Urinary bladder (tissue), 3 donors: ENCODE measurements at regions not wholly inside any gene's neighbourhood (a gene's known extent, or its start where the extent isn't known, plus 50 kb on each side); places are given as distances from the start of the nearest gene placed in this dataset.
"Not testable (repeated sequence)": the region's sequence is repeated elsewhere in the genome, so short reads cannot be mapped to it uniquely, and the experiment has no call there.

Experiments used
- DNase-seq: peaks from one replicate; pipeline ENCODE4 v3.0.0-alpha.2; 2015; ENCODE audit errors: extremely low spot score
- H3K27ac ChIP-seq: one replicate; pipeline ENCODE4 v1.5.1; 2013; ENCODE audit warnings: low read depth, mild to moderate bottlenecking, moderate library complexity
- H3K36me3 ChIP-seq: one replicate; pipeline ENCODE4 v1.6.1; 2013; ENCODE audit warnings: mild to moderate bottlenecking, moderate library complexity; ENCODE audit not compliant: insufficient read depth
- H3K4me1 ChIP-seq: one replicate; pipeline ENCODE4 v1.6.1; 2013; ENCODE audit warnings: mild to moderate bottlenecking, moderate library complexity; ENCODE audit not compliant: insufficient read depth
- H3K4me3 ChIP-seq: one replicate; pipeline ENCODE4 v1.5.1; 2013; ENCODE audit warnings: low read depth, low read length
- WGBS: extraction: QIAGEN DNeasy Blood & Tissue Kit; methylation state at CpG from one replicate; pipeline ENCODE4 v1.1.7; 2013; 5-methylcytosine and 5-hydroxymethylcytosine counted together
- donor health status: healthy with polysubstance abuse.
- donor health status: healthy.

GRCh38 chr2:205865905-205866441 lies 183.7 kb downstream of the NRP2 start:
- no peak overlapping the region for H3K27ac ChIP-seq
- H3K4me3 ChIP-seq, result no peak overlapping the region
- WGBS, result 59% methylated on average over 7 of the region's 7 CpGs
- H3K36me3 ChIP-seq, result no peaks in the 10 kb centered on the region
- DNase-seq, result no peak
- no peaks in the 10 kb centered on the region for H3K4me1 ChIP-seq

GRCh38 chr2:205865056-205865455 lies 182.8 kb downstream of the NRP2 start:
- 92% methylated on average over 3 of the region's 3 CpGs for WGBS
- Histone ChIP-seq H3K4me3 (no peak overlapping the region), H3K27ac (no peak overlapping the region), H3K36me3 (no peaks in the 10 kb centered on the region), H3K4me1 (no peaks in the 10 kb centered on the region)
- DNase-seq, result no peak

GRCh38 chr2:205864491-205864890 lies 182.2 kb downstream of the NRP2 start:
- no peak for DNase-seq
- WGBS, result 94% methylated on average over 1 of the region's 1 CpG

GRCh38 chr2:205862761-205863160 lies 180.5 kb downstream of the NRP2 start:
- not testable (repeated sequence) for H3K27ac ChIP-seq, H3K4me1 ChIP-seq, H3K36me3 ChIP-seq, H3K4me3 ChIP-seq, DNase-seq
- WGBS, result 98% methylated on average over 4 of the region's 4 CpGs

More at GRCh38 chr2:205864491-205864890, 182.2 kb downstream of the NRP2 start:
- H3K4me3 ChIP-seq, result no peak overlapping the region
- H3K4me1 ChIP-seq, result no peaks in the 10 kb centered on the region
- no peaks in the 10 kb centered on the region for H3K36me3 ChIP-seq
- no peak overlapping the region for H3K27ac ChIP-seq

- no peak for DNase-seq
- WGBS, result 63% methylated on average over 7 of the region's 7 CpGs
- no peak overlapping the region for H3K27ac ChIP-seq
- no peak overlapping the region for H3K4me3 ChIP-seq
- H3K36me3 ChIP-seq, result no peaks in the 10 kb centered on the region
- H3K4me1 ChIP-seq, result no peaks in the 10 kb centered on the region
Measured at GRCh38 chr2:205860885-205861284, 178.6 kb downstream of the NRP2 start.

GRCh38 chr2:205860181-205860580 lies 177.9 kb downstream of the NRP2 start:
- DNase-seq, result no peak
- Histone ChIP-seq H3K36me3 (no peaks in the 10 kb centered on the region), H3K4me3 (no peak overlapping the region), H3K27ac (no peak overlapping the region), H3K4me1 (no peaks in the 10 kb centered on the region)
- WGBS, result 78% methylated on average over 9 of the region's 9 CpGs

GRCh38 chr2:205858881-205859441 lies 176.7 kb downstream of the NRP2 start:
- WGBS, result 30% methylated on average over 16 of the region's 16 CpGs
- Histone ChIP-seq H3K36me3 (no peaks in the 10 kb centered on the region), H3K4me1 (no peaks in the 10 kb centered on the region), H3K4me3 (no peak overlapping the region), H3K27ac (no peak overlapping the region)
- DNase-seq, result no peak

- Histone ChIP-seq H3K27ac (no peak overlapping the region), H3K4me3 (no peak overlapping the region), H3K4me1 (no peaks in the 10 kb centered on the region), H3K36me3 (no peaks in the 10 kb centered on the region)
- no peak for DNase-seq
- 71% methylated on average over 3 of the region's 3 CpGs for WGBS
Measured at GRCh38 chr2:205858275-205858674, 176.0 kb downstream of the NRP2 start.

GRCh38 chr2:205857520-205858237 lies 175.4 kb downstream of the NRP2 start:
- no peaks in the 10 kb centered on the region for H3K4me1 ChIP-seq
- DNase-seq, result no peak
- no peak overlapping the region for H3K27ac ChIP-seq
- no peaks in the 10 kb centered on the region for H3K36me3 ChIP-seq
- WGBS, result 92% methylated on average over 13 of the region's 13 CpGs
- H3K4me3 ChIP-seq, result no peak overlapping the region

GRCh38 chr2:205852457-205852856 lies 170.2 kb downstream of the NRP2 start:
- DNase-seq, result no peak
- H3K4me1 ChIP-seq, result no peaks in the 10 kb centered on the region
- no peak overlapping the region for H3K4me3 ChIP-seq
- H3K27ac ChIP-seq, result no peak overlapping the region
- WGBS, result 60% methylated on average over 3 of the region's 3 CpGs
- H3K36me3 ChIP-seq, result no peaks in the 10 kb centered on the region

- no peaks in the 10 kb centered on the region for H3K36me3 ChIP-seq
- no peaks in the 10 kb centered on the region for H3K4me1 ChIP-seq
- DNase-seq, result no peak
- WGBS, result 94% methylated on average over 5 of the region's 5 CpGs
- no peak overlapping the region for H3K4me3 ChIP-seq
- H3K27ac ChIP-seq, result no peak overlapping the region
Measured at GRCh38 chr2:205850611-205851010, 168.3 kb downstream of the NRP2 start.

- 78% methylated on average over 5 of the region's 5 CpGs for WGBS
- no peak for DNase-seq
Measured at GRCh38 chr2:205850132-205850531, 167.8 kb downstream of the NRP2 start.

GRCh38 chr2:205849136-205849535 lies 166.8 kb downstream of the NRP2 start:
- Histone ChIP-seq H3K4me1 (no peaks in the 10 kb centered on the region), H3K4me3 (no peak overlapping the region), H3K36me3 (no peaks in the 10 kb centered on the region), H3K27ac (no peak overlapping the region)
- DNase-seq, result no peak
- WGBS, result 49% methylated on average over 5 of the region's 5 CpGs

More at GRCh38 chr2:205850132-205850531, 167.8 kb downstream of the NRP2 start:
- Histone ChIP-seq H3K4me3 (no peak overlapping the region), H3K36me3 (no peaks in the 10 kb centered on the region), H3K4me1 (no peaks in the 10 kb centered on the region), H3K27ac (no peak overlapping the region)

- H3K4me1 ChIP-seq, result no peaks in the 10 kb centered on the region
- DNase-seq, result no peak
- no peak overlapping the region for H3K27ac ChIP-seq
- WGBS, result 27% methylated on average over 4 of the region's 4 CpGs
- H3K36me3 ChIP-seq, result no peaks in the 10 kb centered on the region
- no peak overlapping the region for H3K4me3 ChIP-seq
Measured at GRCh38 chr2:205848601-205849000, 166.3 kb downstream of the NRP2 start.
